ENCODE measurements at regions not wholly inside any gene's neighbourhood (a gene's known extent, or its start where the extent isn't known, plus 50 kb on each side); places are given as distances from the start of the nearest gene placed in this dataset.

- Histone ChIP-seq H3K9me3 (replicated peaks; ENCODE audit: insufficient read depth, low read length) (no peaks in the 10 kb centered on the region), H3K4me3 (ENCODE audit: low read length) (no peak overlapping the region), H3K27me3 (replicated peaks; ENCODE audit: insufficient read depth, low read length) (no peaks in the 10 kb centered on the region), H3K4me2 (ENCODE audit: low read depth, low read length) (no peak overlapping the region), H3K79me2 (ENCODE audit: low read length) (no peaks in the 10 kb centered on the region), H4K20me1 (ENCODE audit: insufficient read depth, low read length) (no peaks in the 10 kb centered on the region), H3K9ac (ENCODE audit: low read length) (no peak overlapping the region), H3K36me3 (replicated peaks; ENCODE audit: insufficient read depth, low read length) (no peaks in the 10 kb centered on the region), H2AFZ (ENCODE audit: low read length) (no peak overlapping the region), H3F3A (ENCODE audit: insufficient read depth, low read length) (no peaks in the 10 kb centered on the region), H3K4me1 (ENCODE audit: low read length) (no peaks in the 10 kb centered on the region), H3K27ac (ENCODE audit: low read length) (no peak overlapping the region), H3K9me2 (replicated peaks; ENCODE audit: insufficient read depth, low read length) (no peaks in the 10 kb centered on the region)
- no peak for DNase-seq
- TF ChIP-seq EZH2 (optimal IDR thresholded peaks at IDR 0.05; ENCODE audit: low read depth, low read length) (no peak), EZH2phosphoT487 (IDR thresholded peaks at IDR 0.05; ENCODE audit: low read length) (no peak)
These were observed 149.0 kb downstream of the ADCYAP1 start for GRCh38 chr18:1053331-1054315.

- no peaks in the 10 kb centered on the region for H3K27me3 ChIP-seq (replicated peaks; ENCODE audit: insufficient read depth, low read length)
- no peak overlapping the region for H3K9ac ChIP-seq (ENCODE audit: low read length)
- H4K20me1 ChIP-seq (ENCODE audit: insufficient read depth, low read length): no peaks in the 10 kb centered on the region
- H3K9me2 ChIP-seq (replicated peaks; ENCODE audit: insufficient read depth, low read length): no peaks in the 10 kb centered on the region
- H3K79me2 ChIP-seq (ENCODE audit: low read length): no peaks in the 10 kb centered on the region
- TF ChIP-seq EZH2 (optimal IDR thresholded peaks at IDR 0.05; ENCODE audit: low read depth, low read length) (no peak), CTCF (IDR thresholded peaks at IDR 0.05; ENCODE audit: low read length) (no peak), EZH2phosphoT487 (IDR thresholded peaks at IDR 0.05; ENCODE audit: low read length) (no peak)
- H3K9me3 ChIP-seq (replicated peaks; ENCODE audit: insufficient read depth, low read length): no peaks in the 10 kb centered on the region
- no peak overlapping the region for H3K4me2 ChIP-seq (ENCODE audit: low read depth, low read length)
- H3K36me3 ChIP-seq (replicated peaks; ENCODE audit: insufficient read depth, low read length): no peaks in the 10 kb centered on the region
- H3K27ac ChIP-seq (ENCODE audit: low read length): no peak overlapping the region
- H3K4me3 ChIP-seq (ENCODE audit: low read length): no peak overlapping the region
- H3F3A ChIP-seq (ENCODE audit: insufficient read depth, low read length): no peaks in the 10 kb centered on the region
- no peaks in the 10 kb centered on the region for H3K4me1 ChIP-seq (ENCODE audit: low read length)
- no peak for DNase-seq
- no peak overlapping the region for H2AFZ ChIP-seq (ENCODE audit: low read length)
These were observed 151.7 kb downstream of the ADCYAP1 start for GRCh38 chr18:1056404-1056803.

- Histone ChIP-seq H3K36me3 (replicated peaks; ENCODE audit: insufficient read depth, low read length) (no peaks in the 10 kb centered on the region), H3K4me2 (ENCODE audit: low read depth, low read length) (no peak overlapping the region), H4K20me1 (ENCODE audit: insufficient read depth, low read length) (no peaks in the 10 kb centered on the region), H3K79me2 (ENCODE audit: low read length) (no peaks in the 10 kb centered on the region), H3K4me1 (ENCODE audit: low read length) (no peaks in the 10 kb centered on the region), H3K27ac (ENCODE audit: low read length) (no peak overlapping the region), H3K9me3 (replicated peaks; ENCODE audit: insufficient read depth, low read length) (no peaks in the 10 kb centered on the region), H3K4me3 (ENCODE audit: low read length) (no peak overlapping the region), H3K9me2 (replicated peaks; ENCODE audit: insufficient read depth, low read length) (no peaks in the 10 kb centered on the region), H3F3A (ENCODE audit: insufficient read depth, low read length) (no peaks in the 10 kb centered on the region), H3K9ac (ENCODE audit: low read length) (no peak overlapping the region), H2AFZ (ENCODE audit: low read length) (no peak overlapping the region), H3K27me3 (replicated peaks; ENCODE audit: insufficient read depth, low read length) (no peaks in the 10 kb centered on the region)
- DNase-seq: no peak
- TF ChIP-seq EZH2phosphoT487 (IDR thresholded peaks at IDR 0.05; ENCODE audit: low read length): no peak
- TF ChIP-seq CTCF (IDR thresholded peaks at IDR 0.05; ENCODE audit: low read length): no peak
- TF ChIP-seq EZH2 (optimal IDR thresholded peaks at IDR 0.05; ENCODE audit: low read depth, low read length): no peak
These were observed 152.7 kb downstream of the ADCYAP1 start for GRCh38 chr18:1057367-1057766.

- H3K4me3 ChIP-seq (ENCODE audit: low read length): no peak overlapping the region
- no peak overlapping the region for H3K4me2 ChIP-seq (ENCODE audit: low read depth, low read length)
- H3K27ac ChIP-seq (ENCODE audit: low read length): no peak overlapping the region
- no peaks in the 10 kb centered on the region for H4K20me1 ChIP-seq (ENCODE audit: insufficient read depth, low read length)
- TF ChIP-seq CTCF (IDR thresholded peaks at IDR 0.05; ENCODE audit: low read length): no peak
- no peak for TF ChIP-seq EZH2phosphoT487 (IDR thresholded peaks at IDR 0.05; ENCODE audit: low read length)
- TF ChIP-seq EZH2 (optimal IDR thresholded peaks at IDR 0.05; ENCODE audit: low read depth, low read length): no peak
- no peak for DNase-seq
- no peaks in the 10 kb centered on the region for H3K36me3 ChIP-seq (replicated peaks; ENCODE audit: insufficient read depth, low read length)
- no peaks in the 10 kb centered on the region for H3K27me3 ChIP-seq (replicated peaks; ENCODE audit: insufficient read depth, low read length)
- H3K4me1 ChIP-seq (ENCODE audit: low read length): no peaks in the 10 kb centered on the region
- no peaks in the 10 kb centered on the region for H3K79me2 ChIP-seq (ENCODE audit: low read length)
- no peak overlapping the region for H2AFZ ChIP-seq (ENCODE audit: low read length)
- H3K9ac ChIP-seq (ENCODE audit: low read length): no peak overlapping the region
- no peaks in the 10 kb centered on the region for H3F3A ChIP-seq (ENCODE audit: insufficient read depth, low read length)
- no peaks in the 10 kb centered on the region for H3K9me2 ChIP-seq (replicated peaks; ENCODE audit: insufficient read depth, low read length)
- no peaks in the 10 kb centered on the region for H3K9me3 ChIP-seq (replicated peaks; ENCODE audit: insufficient read depth, low read length)
These were observed 157.9 kb downstream of the ADCYAP1 start for GRCh38 chr18:1062588-1062987.
